GM23248 (cell line): ENCODE measurements at regions not wholly inside any gene's neighbourhood (a gene's known extent, or its start where the extent isn't known, plus 50 kb on each side); places are given as distances from the start of the nearest gene placed in this dataset.
"Not testable (repeated sequence)": the region's sequence is repeated elsewhere in the genome, so short reads cannot be mapped to it uniquely, and the experiment has no call there.

Experiments
- DNase-seq: peaks from one replicate; pipeline ENCODE4 v3.0.0-alpha.2; 2015
- H2AFZ ChIP-seq: fragments of 200-600 bp; sonication (generic); 2 replicates; pipeline ENCODE4 v1.6.1; 2016; ENCODE audit warnings: antibody characterized with exemption
- H3F3A ChIP-seq: fragments of 200-600 bp; sonication (generic); 2 replicates; pipeline ENCODE4 v1.6.1; 2016; ENCODE audit warnings: mild to moderate bottlenecking, antibody characterized with exemption, mixed run types; ENCODE audit not compliant: insufficient read depth
- H3K27ac ChIP-seq: fragments of 200-600 bp; sonication (generic); 2 replicates; pipeline ENCODE4 v1.5.1; 2016; ENCODE audit warnings: mild to moderate bottlenecking
- H3K27me3 ChIP-seq: fragments of 200-600 bp; sonication (generic); replicated peaks from 2 replicates; pipeline ENCODE4 v1.6.1; 2016; ENCODE audit warnings: mild to moderate bottlenecking; ENCODE audit not compliant: insufficient read depth
- H3K36me3 ChIP-seq: fragments of 200-600 bp; sonication (generic); 2 replicates; pipeline ENCODE4 v1.6.1; 2016; ENCODE audit warnings: low read depth, mild to moderate bottlenecking
- H3K4me1 ChIP-seq: fragments of 200-600 bp; sonication (generic); 2 replicates; pipeline ENCODE4 v1.6.1; 2016; ENCODE audit warnings: mild to moderate bottlenecking; ENCODE audit not compliant: insufficient read depth
- H3K4me2 ChIP-seq: fragments of 200-600 bp; sonication (generic); one replicate; pipeline ENCODE4 v1.6.1; 2016; ENCODE audit warnings: mild to moderate bottlenecking; ENCODE audit not compliant: unreplicated experiment
- H3K4me3 ChIP-seq: fragments of 200-600 bp; sonication (generic); 2 replicates; pipeline ENCODE4 v1.5.1; 2016; ENCODE audit warnings: mild to moderate bottlenecking
- H3K79me2 ChIP-seq: fragments of 200-600 bp; sonication (generic); 2 replicates; pipeline ENCODE4 v1.6.1; 2016; ENCODE audit warnings: mild to moderate bottlenecking; ENCODE audit not compliant: insufficient read depth
- H3K9ac ChIP-seq: fragments of 200-600 bp; sonication (generic); 2 replicates; pipeline ENCODE4 v1.6.1; 2016; ENCODE audit warnings: mild to moderate bottlenecking
- H3K9me2 ChIP-seq: fragments of 200-600 bp; sonication (generic); 2 replicates; pipeline ENCODE4 v1.6.1; 2016; ENCODE audit warnings: mixed run types, mild to moderate bottlenecking, moderate library complexity; ENCODE audit not compliant: insufficient read depth
- H3K9me3 ChIP-seq: fragments of 200-600 bp; sonication (generic); one replicate; pipeline ENCODE4 v1.6.1; 2017; ENCODE audit warnings: low read depth
- H4K20me1 ChIP-seq: fragments of 200-600 bp; sonication (generic); 2 replicates; pipeline ENCODE4 v1.6.0; 2016; ENCODE audit not compliant: insufficient read depth
- EZH2 ChIP-seq: fragments of 200-600 bp; sonication (generic); IDR thresholded peaks from 2 replicates; pipeline ENCODE4 v1.6.1; 2018; ENCODE audit warnings: antibody characterized with exemption, mild to moderate bottlenecking; ENCODE audit not compliant: insufficient read depth, poor library complexity, severe bottlenecking
- EZH2phosphoT487 ChIP-seq: fragments of 200-600 bp; sonication (generic); IDR thresholded peaks from 2 replicates; pipeline ENCODE4 v1.6.1; 2018; ENCODE audit warnings: antibody characterized with exemption, moderate library complexity, mild to moderate bottlenecking, low read depth; ENCODE audit not compliant: insufficient read depth
- WGBS, 2 experiments: methylation state at CpG; one replicate each; pipeline ENCODE4 v1.1.6; 2015 to 2017; ENCODE audit warnings: low lambda C conversion rate in 2 of 2, low coverage in 1 of 2; ENCODE audit errors: missing lambda C conversion rate in 2 of 2; 5-methylcytosine and 5-hydroxymethylcytosine counted together
- in situ Hi-C: fragments of 300-500 bp; cut with MboI; formaldehyde crosslinking; loops from 2 replicates; pipeline ENCODE4 v1.15.0; 2020

GRCh38 chr1:101448018-101448417, 211.2 kb downstream of the S1PR1 start:
- in situ Hi-C loops, result no loop called here
- DNase-seq, result no peak
- Histone ChIP-seq H3K9me2 (no peaks in the 10 kb centered on the region), H3K9me3 (no peaks in the 10 kb centered on the region), H4K20me1 (no peaks in the 10 kb centered on the region), H3F3A (no peaks in the 10 kb centered on the region), H3K27ac (no peak overlapping the region), H3K4me2 (no peak overlapping the region), H2AFZ (no peak overlapping the region), H3K4me3 (no peak overlapping the region), H3K27me3 (no peaks in the 10 kb centered on the region), H3K9ac (no peak overlapping the region), H3K4me1 (no peaks in the 10 kb centered on the region), H3K36me3 (no peaks in the 10 kb centered on the region), H3K79me2 (no peaks in the 10 kb centered on the region)
- TF ChIP-seq EZH2, result no peak
- no peak for TF ChIP-seq EZH2phosphoT487

GRCh38 chr1:101450691-101451090, 213.9 kb downstream of the S1PR1 start:
- H2AFZ ChIP-seq, H3K9me2 ChIP-seq, H3K36me3 ChIP-seq, H3K4me2 ChIP-seq, H3F3A ChIP-seq, DNase-seq, H3K79me2 ChIP-seq, in situ Hi-C loops, H3K4me1 ChIP-seq, H3K27ac ChIP-seq, H3K4me3 ChIP-seq, H3K9ac ChIP-seq, H3K27me3 ChIP-seq, H3K9me3 ChIP-seq, H4K20me1 ChIP-seq: not testable (repeated sequence)
- WGBS, 2 experiments, result 70 to 73% methylated on average over 5 of the region's 5 CpGs

DNA sequence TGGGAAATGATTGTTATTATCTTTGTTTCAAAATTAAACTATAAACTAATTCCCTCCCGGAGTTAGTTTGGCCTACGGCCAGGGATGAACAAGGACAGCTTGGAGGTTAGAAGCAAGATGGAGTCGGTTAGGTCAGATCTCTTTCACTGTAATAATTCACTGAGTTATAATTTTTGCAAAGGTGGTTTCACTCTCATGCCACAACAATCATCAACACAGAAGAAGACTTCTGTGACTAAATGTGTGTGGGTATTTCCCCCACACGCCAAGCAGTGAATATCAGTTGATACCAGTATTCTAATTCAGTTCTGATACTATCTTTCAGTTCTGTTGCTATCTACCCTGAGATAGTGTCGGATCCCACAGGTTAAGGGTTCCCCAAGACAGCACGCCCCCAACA, 215.1 kb downstream of the S1PR1 start:
- Histone ChIP-seq H3F3A (no peaks in the 10 kb centered on the region), H3K9ac (no peak overlapping the region), H2AFZ (no peak overlapping the region), H3K9me3 (no peaks in the 10 kb centered on the region), H3K27ac (no peak overlapping the region), H3K9me2 (no peaks in the 10 kb centered on the region), H3K4me3 (no peak overlapping the region), H3K4me1 (no peaks in the 10 kb centered on the region), H3K36me3 (no peaks in the 10 kb centered on the region), H3K79me2 (no peaks in the 10 kb centered on the region), H3K27me3 (no peaks in the 10 kb centered on the region), H4K20me1 (no peaks in the 10 kb centered on the region), H3K4me2 (no peak overlapping the region)
- DNase-seq, result no peak
- WGBS, 2 experiments, result 54 to 62% methylated on average over 6 of the region's 6 CpGs
- TF ChIP-seq EZH2phosphoT487 (no peak), EZH2 (no peak)
- in situ Hi-C loops, result no loop called here

- H3K9me3 ChIP-seq, result no peaks in the 10 kb centered on the region
- in situ Hi-C loops, result no loop called here
- no peak overlapping the region for H2AFZ ChIP-seq
- H3K4me1 ChIP-seq, result no peaks in the 10 kb centered on the region
- 66% methylated on average over 12 of the region's 12 CpGs for WGBS, 2 experiments
- no peak overlapping the region for H3K9ac ChIP-seq
- no peak for DNase-seq
- 0 out of 2 replicates have a peak, but pooled peaks cover 4% of the 10 kb centered on the region for H3K27me3 ChIP-seq
- H3K27ac ChIP-seq, result no peak overlapping the region
- H3K9me2 ChIP-seq, result no peaks in the 10 kb centered on the region
- no peaks in the 10 kb centered on the region for H3K79me2 ChIP-seq
- H3K4me3 ChIP-seq, result no peak overlapping the region
- H3K36me3 ChIP-seq, result no peaks in the 10 kb centered on the region
- no peaks in the 10 kb centered on the region for H4K20me1 ChIP-seq
- TF ChIP-seq EZH2phosphoT487, result no peak
- TF ChIP-seq EZH2, result no peak
- H3F3A ChIP-seq, result no peaks in the 10 kb centered on the region
- H3K4me2 ChIP-seq, result no peak overlapping the region
These were observed 216.0 kb downstream of the S1PR1 start for GRCh38 chr1:101452825-101453224.

- Histone ChIP-seq H4K20me1 (no peaks in the 10 kb centered on the region), H3K27ac (no peak overlapping the region), H3K9ac (no peak overlapping the region), H3K4me2 (no peak overlapping the region), H3K79me2 (no peaks in the 10 kb centered on the region), H3K36me3 (no peaks in the 10 kb centered on the region), H3K27me3 (0 out of 2 replicates have a peak, but pooled peaks cover 4% of the 10 kb centered on the region), H3K4me3 (no peak overlapping the region), H3F3A (no peaks in the 10 kb centered on the region), H2AFZ (no peak overlapping the region), H3K9me2 (no peaks in the 10 kb centered on the region), H3K9me3 (no peaks in the 10 kb centered on the region), H3K4me1 (no peaks in the 10 kb centered on the region)
- TF ChIP-seq EZH2phosphoT487 (no peak), EZH2 (no peak)
- in situ Hi-C loops, result no loop called here
- DNase-seq, result no peak
- WGBS, 2 experiments, result 37 to 38% methylated on average over 1 of the region's 1 CpG
These were observed 217.0 kb downstream of the S1PR1 start for GRCh38 chr1:101453844-101454243.
